ENCODE measurements at regions not wholly inside any gene's neighbourhood (a gene's known extent, or its start where the extent isn't known, plus 50 kb on each side); places are given as distances from the start of the nearest gene placed in this dataset.

- TF ChIP-seq POLR2AphosphoS2 (IDR thresholded peaks at IDR 0.05; ENCODE audit: low read depth, low read length) (no peak), HCFC1 (IDR thresholded peaks at IDR 0.05; ENCODE audit: low read length) (no peak), YY1 (IDR thresholded peaks at IDR 0.05; ENCODE audit: low read depth, low read length) (no peak), GABPA (IDR thresholded peaks at IDR 0.05; ENCODE audit: low read depth) (no peak)
These were observed 180.4 kb upstream of the S1PR3 start (continued) for GRCh38 chr9:88810826-88811225.

- WGBS (ENCODE audit: insufficient coverage, insufficient replicate concordance, low lambda C conversion rate, missing lambda C conversion rate), result 48% methylated on average over 7 of the region's 7 CpGs
- FAIRE-seq (no peak), DNase-seq (ENCODE audit: low read depth, low spot score) (no peak), ATAC-seq (no peak)
- ChIA-PET POLR2A (no interaction called here), RAD21 (ENCODE audit: unreplicated experiment) (no interaction called here), SMC1A (ENCODE audit: uncharacterized antibody, unreplicated experiment) (no interaction called here), CTCF (no interaction called here)
- Histone ChIP-seq H3K9me3 (replicated peaks; ENCODE audit: control insufficient read depth, insufficient read depth, low read length) (no peaks in the 10 kb centered on the region; the same call in 2 of the 3 replicates), H2AFZ (ENCODE audit: control insufficient read depth, low read depth, low read length) (no peak overlapping the region), H3K9ac (ENCODE audit: control insufficient read depth, insufficient read depth, low read length) (no peak overlapping the region), H3K27me3 (replicated peaks in 1 of 2; ENCODE audit: control insufficient read depth in 2 of 2, insufficient read depth in 2 of 2, low read length in 1 of 2) (no peaks in the 10 kb centered on the region), H3K4me2 (ENCODE audit: control insufficient read depth, insufficient read depth) (no peak overlapping the region), H4K20me1 (ENCODE audit: control insufficient read depth, insufficient read depth) (no peaks in the 10 kb centered on the region), H3K4me3 (no peak overlapping the region), H3K4me1 (ENCODE audit: control insufficient read depth, insufficient read depth, low read length) (no peaks in the 10 kb centered on the region), H3K79me2 (ENCODE audit: control insufficient read depth, insufficient read depth, low read length) (no peaks in the 10 kb centered on the region), H3K27ac (ENCODE audit: control insufficient read depth, insufficient read depth) (no peak overlapping the region), H3K36me3 (ENCODE audit: control insufficient read depth in 2 of 2, insufficient read depth in 2 of 2, low read length in 1 of 2) (no peaks in the 10 kb centered on the region)
- in situ Hi-C loops (cut with MboI), result no loop called here
- no peak for TF ChIP-seq MEF2B (IDR thresholded peaks at IDR 0.05; ENCODE audit: partially characterized antibody, poor library complexity, severe bottlenecking)
- no peak for TF ChIP-seq STAT1 (conservative IDR thresholded peaks at IDR 0.05)
- TF ChIP-seq REST (IDR thresholded peaks at IDR 0.05; ENCODE audit: low read depth, low read length), result no peak
- no peak for TF ChIP-seq JUNB (IDR thresholded peaks at IDR 0.05)
- no peak for TF ChIP-seq IKZF2 (IDR thresholded peaks at IDR 0.05)
- TF ChIP-seq TARDBP (IDR thresholded peaks at IDR 0.05; ENCODE audit: borderline replicate concordance), result no peak
- TF ChIP-seq NR2F1 (conservative IDR thresholded peaks at IDR 0.05), result no peak
- TF ChIP-seq GABPA (IDR thresholded peaks at IDR 0.05; ENCODE audit: low read depth), result no peak
- no peak for TF ChIP-seq HSF1 (IDR thresholded peaks at IDR 0.05; ENCODE audit: low read depth, low read length)
- BruUV-seq (replicated peaks), result no TSS peak
- intact Hi-C loops (cut with micrococcal nuclease; ENCODE audit: unreplicated experiment), result no loop called here
These were observed 179.8 kb upstream of the S1PR3 start for GRCh38 chr9:88811511-88811910.
